T-cell (primary cell): ENCODE measurements at regions not wholly inside any gene's neighbourhood (a gene's known extent, or its start where the extent isn't known, plus 50 kb on each side); places are given as distances from the start of the nearest gene placed in this dataset.

ENCODE experiments used
- ATAC-seq, 4 experiments: fragments of 200-7000 bp in 3 of 4; fragments of 150-1000 bp in 1 of 4; cut with Tn5 transposase; replicated peaks in 1 of 4; 1 replicate in 3 of 4; 2 replicates in 1 of 4; pipeline ENCODE4 v1.10.0; 2021; ENCODE audit warnings: moderate library complexity in 3 of 4, mild to moderate bottlenecking in 2 of 4, moderate number of reproducible peaks in 1 of 4
- CTCF ChIA-PET, 2 donors: fragments of 300-600 bp; sonication (Branson Sonifier 250); formaldehyde crosslinking; loops; one replicate each; lab custom pipeline; 2022; ENCODE audit warnings: antibody characterized with exemption in 2 of 2; lab: Charles Lee
- POLR2A ChIA-PET, 2 donors: fragments of 300-600 bp; sonication (Branson Sonifier 250); formaldehyde crosslinking; loops; one replicate each; lab custom pipeline; 2022; ENCODE audit warnings: antibody characterized with exemption in 2 of 2; lab: Charles Lee
- DNase-seq, 35 experiments: peaks; one replicate each; pipeline versions ENCODE4 v3.0.0 to v3.0.0-alpha.2; 2013 to 2023
- H3K27ac ChIP-seq: one replicate; pipeline ENCODE4 v1.5.1; 2013; ENCODE audit warnings: low read length
- H3K27me3 ChIP-seq, 2 experiments: replicated peaks in 1 of 2; 1 replicate in 1 of 2; 2 replicates in 1 of 2; pipeline versions ENCODE4 v1.6.1 to v1.7.0; 2013; ENCODE audit warnings: low read length in 1 of 2, mixed read lengths in 1 of 2; ENCODE audit not compliant: control insufficient read depth in 2 of 2, insufficient read depth in 2 of 2; ENCODE audit errors: extremely low read depth in 1 of 2
- H3K36me3 ChIP-seq, 2 donors: 1 replicate in 1 of 2; 2 replicates in 1 of 2; pipeline versions ENCODE4 v1.6.1 to v1.7.0; 2013; ENCODE audit warnings: low read length in 1 of 2; ENCODE audit not compliant: control insufficient read depth in 2 of 2, insufficient read depth in 1 of 2; ENCODE audit errors: extremely low read depth in 1 of 2
- H3K4me1 ChIP-seq, 2 experiments: 1 replicate in 1 of 2; 2 replicates in 1 of 2; pipeline versions ENCODE4 v1.6.1 to v1.7.0; 2013; ENCODE audit warnings: low read length in 2 of 2, mixed read lengths in 1 of 2; ENCODE audit not compliant: insufficient read depth in 2 of 2, control insufficient read depth in 1 of 2; ENCODE audit errors: extremely low read depth in 1 of 2
- H3K4me3 ChIP-seq, 2 donors: 1 replicate in 1 of 2; 2 replicates in 1 of 2; pipeline versions ENCODE4 v1.5.1 to v1.7.0; 2013; ENCODE audit warnings: mild to moderate bottlenecking in 2 of 2, low read length in 1 of 2, moderate library complexity in 1 of 2; ENCODE audit not compliant: control insufficient read depth in 1 of 2; ENCODE audit errors: extremely low read depth in 1 of 2
- H3K9me3 ChIP-seq: 2 replicates; pipeline ENCODE4 v1.7.0; 2013
- H3K27ac Mint-ChIP-seq, 2 donors: one replicate each; pipeline ENCODE4 v1.8.0; 2020 to 2021; ENCODE audit warnings: mild to moderate bottlenecking in 2 of 2, mixed read lengths in 2 of 2
- H3K27me3 Mint-ChIP-seq, 2 donors: one replicate each; pipeline ENCODE4 v1.8.0; 2021 to 2022; ENCODE audit warnings: mixed read lengths in 2 of 2
- H3K36me3 Mint-ChIP-seq: one replicate; pipeline ENCODE4 v1.8.0; 2021; ENCODE audit warnings: mixed read lengths
- H3K4me1 Mint-ChIP-seq, 3 donors: one replicate each; pipeline ENCODE4 v1.8.0; 2020 to 2022; ENCODE audit warnings: mixed read lengths in 3 of 3, mild to moderate bottlenecking in 1 of 3
- H3K4me3 Mint-ChIP-seq, 3 donors: one replicate each; pipeline ENCODE4 v1.8.0; 2020 to 2022; ENCODE audit warnings: mild to moderate bottlenecking in 3 of 3, mixed read lengths in 3 of 3, moderate library complexity in 3 of 3
- H3K9me3 Mint-ChIP-seq, 3 donors: one replicate each; pipeline ENCODE4 v1.8.0; 2020 to 2022; ENCODE audit warnings: mixed read lengths in 3 of 3
- whole genome bisulfite sequencing: methylation state at CpG from one replicate; pipeline ENCODE4 v1.1.5; 2013; ENCODE audit warnings: missing lambda C conversion rate; ENCODE audit not compliant: insufficient coverage; 5-methylcytosine and 5-hydroxymethylcytosine counted together

DNA sequence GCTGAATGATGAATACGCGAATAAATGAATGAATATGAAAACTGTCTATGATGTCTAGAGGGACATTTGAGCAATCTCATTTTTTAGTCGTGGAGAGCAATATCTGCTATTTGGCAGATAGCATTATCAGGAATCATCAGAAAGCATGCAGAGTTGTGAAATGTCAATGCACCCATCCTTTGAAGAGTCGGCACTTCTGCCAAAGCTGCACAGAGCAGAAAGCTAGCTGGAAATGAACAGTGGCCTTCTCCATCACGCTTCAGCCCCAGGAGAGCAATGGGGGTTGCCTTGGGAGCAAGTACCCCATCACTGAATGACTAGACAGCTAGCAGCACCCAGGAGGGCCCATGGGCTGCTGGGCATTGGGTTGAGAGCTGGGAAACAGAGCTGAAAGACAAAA, 69.1 kb upstream of the PROK2 start:
- H3K27ac ChIP-seq: no peak overlapping the region
- H3K4me3 ChIP-seq: no peak overlapping the region
- H3K4me1 ChIP-seq: peaks cover 0 to 5% of the 10 kb centered on the region in 2 experiments
- CTCF ChIA-PET: interaction anchor here in 1 of 2 donors (0.5 kb wide), 1 partner anchor 444 kb away, joined by 3 read pairs; no protein-coding TSS in a partner anchor
- no peak for ATAC-seq
- H3K27me3 ChIP-seq: peaks cover 0 to 4% of the 10 kb centered on the region in 2 experiments
- no peak overlapping the region for H3K27ac Mint-ChIP-seq
- no peak overlapping the region for H3K4me3 Mint-ChIP-seq
- POLR2A ChIA-PET: no interaction called here
- DNase-seq: no peak
- H3K9me3 ChIP-seq: no peaks in the 10 kb centered on the region
- H3K4me1 Mint-ChIP-seq: peaks cover 8% of the 10 kb centered on the region in 3 donors
- H3K9me3 Mint-ChIP-seq: no peaks in the 10 kb centered on the region
- no peaks in the 10 kb centered on the region for H3K36me3 ChIP-seq
- no peaks in the 10 kb centered on the region for H3K36me3 Mint-ChIP-seq
- 87% methylated on average over 5 of the region's 5 CpGs for WGBS
- H3K27me3 Mint-ChIP-seq: peaks cover 0 to 3% of the 10 kb centered on the region in 2 donors

DNA sequence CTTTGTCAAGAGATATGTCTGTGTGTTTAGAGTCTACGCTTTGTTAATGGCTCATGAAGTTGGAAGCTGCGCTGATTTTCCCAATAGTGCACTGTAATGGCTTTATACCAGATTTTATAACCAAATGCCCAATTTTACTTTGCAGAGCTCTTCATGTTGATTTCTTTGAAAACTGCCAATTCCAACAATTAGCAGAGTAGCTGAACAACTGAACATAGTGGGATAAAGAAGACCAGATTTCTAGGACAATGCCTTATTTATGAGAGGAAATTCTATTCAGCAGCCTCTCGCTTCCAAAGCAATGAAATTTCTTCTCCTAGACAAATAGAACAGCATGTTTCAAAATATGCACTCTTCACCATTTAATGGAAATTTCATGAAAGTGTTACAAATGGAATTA, 66.9 kb upstream of the PROK2 start:
- no peaks in the 10 kb centered on the region for H3K9me3 ChIP-seq
- WGBS: no CpG with 5 or more reads among the region's 3 CpGs
- H3K27ac Mint-ChIP-seq: no peak overlapping the region
- no peaks in the 10 kb centered on the region for H3K4me1 Mint-ChIP-seq
- no peaks in the 10 kb centered on the region for H3K4me1 ChIP-seq
- H3K36me3 Mint-ChIP-seq: no peaks in the 10 kb centered on the region
- H3K27me3 Mint-ChIP-seq: peaks cover 0 to 3% of the 10 kb centered on the region in 2 donors
- DNase-seq: no peak
- H3K9me3 Mint-ChIP-seq: no peaks in the 10 kb centered on the region
- H3K36me3 ChIP-seq: no peaks in the 10 kb centered on the region
- ChIA-PET CTCF (no interaction called here), POLR2A (no interaction called here)
- no peak overlapping the region for H3K4me3 Mint-ChIP-seq
- no peak overlapping the region for H3K27ac ChIP-seq
- ATAC-seq: no peak
- peaks cover 0 to 4% of the 10 kb centered on the region in 2 experiments for H3K27me3 ChIP-seq
- no peak overlapping the region for H3K4me3 ChIP-seq

DNA sequence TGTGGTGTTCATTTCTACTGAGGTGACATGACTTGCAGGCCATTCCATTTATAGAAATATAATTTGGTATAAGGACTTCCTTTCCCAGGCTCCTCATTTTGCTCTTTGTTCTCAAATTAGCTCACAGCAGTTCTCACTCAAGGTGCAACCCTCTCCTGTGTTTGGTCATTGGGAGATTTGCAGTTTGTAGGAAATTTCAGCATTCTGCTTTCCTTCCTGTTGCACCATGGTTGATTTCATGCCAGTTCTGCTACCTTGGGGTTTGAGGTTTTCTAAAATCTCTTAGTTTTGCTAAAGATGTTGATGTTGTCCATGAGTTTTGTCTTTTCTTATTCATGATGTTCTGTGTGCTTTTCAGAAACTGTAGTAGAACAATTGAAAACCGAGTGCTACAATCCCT, 65.7 kb upstream of the PROK2 start:
- Histone ChIP-seq H3K4me3 (no peak overlapping the region), H3K27ac (no peak overlapping the region), H3K27me3 (peaks cover 0 to 4% of the 10 kb centered on the region in 2 experiments), H3K9me3 (no peaks in the 10 kb centered on the region), H3K36me3 (no peaks in the 10 kb centered on the region), H3K4me1 (no peaks in the 10 kb centered on the region)
- ChIA-PET POLR2A (no interaction called here), CTCF (no interaction called here)
- ATAC-seq (no peak), DNase-seq (no peak)
- no peak overlapping the region for H3K27ac Mint-ChIP-seq
- no peaks in the 10 kb centered on the region for H3K4me1 Mint-ChIP-seq
- H3K9me3 Mint-ChIP-seq: no peaks in the 10 kb centered on the region
- H3K36me3 Mint-ChIP-seq: no peaks in the 10 kb centered on the region
- H3K4me3 Mint-ChIP-seq: no peak overlapping the region
- no CpG with 5 or more reads among the region's 1 CpG for WGBS
- peaks cover 0 to 3% of the 10 kb centered on the region in 2 donors for H3K27me3 Mint-ChIP-seq

DNA sequence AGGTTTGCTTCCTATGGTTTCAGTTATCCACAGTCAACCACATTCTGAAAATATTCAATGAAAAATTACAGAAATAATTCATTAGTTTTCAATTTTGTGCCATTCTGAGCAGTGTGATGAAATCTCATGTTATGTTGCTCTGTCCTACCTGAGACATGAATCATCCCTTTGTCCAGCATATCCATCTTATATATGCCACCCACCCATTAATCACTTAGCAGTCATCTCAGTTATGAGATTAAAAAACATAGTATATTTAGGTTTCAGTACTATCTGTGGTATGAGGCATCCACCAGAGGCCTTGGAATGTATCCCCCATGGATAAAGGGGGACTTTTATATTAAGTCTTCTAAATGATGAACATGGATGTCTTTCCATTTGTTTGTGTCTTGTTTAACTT, 64.7 kb upstream of the PROK2 start:
- no peaks in the 10 kb centered on the region for H3K36me3 ChIP-seq
- Mint-ChIP-seq H3K27ac (no peak overlapping the region), H3K4me1 (no peaks in the 10 kb centered on the region), H3K9me3 (no peaks in the 10 kb centered on the region), H3K4me3 (no peak overlapping the region), H3K27me3 (peaks cover 3% of the 10 kb centered on the region in 2 donors), H3K36me3 (no peaks in the 10 kb centered on the region)
- no peak overlapping the region for H3K4me3 ChIP-seq
- no peak overlapping the region for H3K27ac ChIP-seq
- no peaks in the 10 kb centered on the region for H3K4me1 ChIP-seq
- no peaks in the 10 kb centered on the region for H3K9me3 ChIP-seq
- ChIA-PET CTCF (no interaction called here), POLR2A (no interaction called here)
- DNase-seq (no peak), ATAC-seq (no peak)
- H3K27me3 ChIP-seq: peaks cover 0 to 4% of the 10 kb centered on the region in 2 experiments

DNA sequence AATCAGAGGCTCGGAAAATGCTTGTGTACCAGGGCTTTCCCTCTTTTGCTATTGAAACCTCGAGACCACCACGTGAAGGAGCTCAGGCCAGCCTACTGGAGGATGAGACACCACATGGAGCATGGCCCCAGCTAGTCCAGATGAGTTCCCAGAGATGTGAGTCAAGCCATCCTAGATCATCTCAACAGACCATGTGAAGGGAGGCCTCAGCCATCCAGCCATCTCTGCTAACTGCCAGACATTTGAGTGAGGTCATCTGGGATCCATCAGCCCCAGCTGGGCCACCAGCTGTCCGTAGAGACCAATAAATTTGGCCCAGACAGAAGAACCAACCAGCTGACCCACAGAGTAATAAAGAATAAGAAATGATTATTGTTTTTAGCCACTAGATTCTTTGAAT, 62.8 kb upstream of the PROK2 start:
- Histone ChIP-seq H3K27me3 (no peaks in the 10 kb centered on the region), H3K4me3 (no peak overlapping the region), H3K9me3 (no peaks in the 10 kb centered on the region), H3K4me1 (no peaks in the 10 kb centered on the region), H3K27ac (no peak overlapping the region), H3K36me3 (no peaks in the 10 kb centered on the region)
- POLR2A ChIA-PET: no interaction called here
- Mint-ChIP-seq H3K9me3 (no peaks in the 10 kb centered on the region), H3K4me1 (no peaks in the 10 kb centered on the region), H3K4me3 (no peak overlapping the region), H3K27ac (no peak overlapping the region), H3K27me3 (peaks cover 1 to 3% of the 10 kb centered on the region in 2 donors), H3K36me3 (no peaks in the 10 kb centered on the region)
- 58% methylated on average over 3 of the region's 4 CpGs for WGBS
- CTCF ChIA-PET: no interaction called here
- DNase-seq (no peak), ATAC-seq (no peak)

DNA sequence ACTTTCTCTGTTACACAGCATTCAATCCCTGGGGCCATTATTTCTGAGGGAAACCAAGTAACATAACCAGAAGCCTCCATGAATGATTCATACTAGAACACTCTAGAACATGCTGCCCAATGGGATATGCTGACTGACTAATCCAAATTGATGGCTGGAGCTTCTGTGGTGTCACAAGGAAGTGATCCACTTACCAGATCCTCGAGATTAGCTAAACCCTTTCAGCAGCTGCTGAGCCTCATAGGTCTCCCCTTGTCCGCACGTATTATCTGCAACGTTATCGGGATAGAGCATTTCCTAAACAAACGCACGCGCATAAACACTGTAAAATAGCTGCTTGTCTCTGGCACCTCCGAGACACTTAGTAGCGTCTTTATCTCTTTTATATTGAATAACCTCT, 61.2 kb upstream of the PROK2 start:
- DNase-seq: no peak
- peaks cover 1 to 3% of the 10 kb centered on the region in 2 donors for H3K27me3 Mint-ChIP-seq
- no peaks in the 10 kb centered on the region for H3K36me3 Mint-ChIP-seq
- no peak for ATAC-seq
- H3K27ac Mint-ChIP-seq: no peak overlapping the region
- no peaks in the 10 kb centered on the region for H3K9me3 Mint-ChIP-seq
- ChIA-PET CTCF (interaction anchor here in 1 of 2 donors (1.2 kb wide), 1 partner anchor 13 kb away, joined by 3 read pairs; no protein-coding TSS in a partner anchor), POLR2A (no interaction called here)
- H3K4me1 Mint-ChIP-seq: no peaks in the 10 kb centered on the region
- no peaks in the 10 kb centered on the region for H3K9me3 ChIP-seq
- no peaks in the 10 kb centered on the region for H3K4me1 ChIP-seq
- H3K4me3 ChIP-seq: no peak overlapping the region
- H3K27ac ChIP-seq: no peak overlapping the region
- H3K36me3 ChIP-seq: no peaks in the 10 kb centered on the region
- H3K4me3 Mint-ChIP-seq: no peak overlapping the region
- no peaks in the 10 kb centered on the region for H3K27me3 ChIP-seq
- 33% methylated on average over 1 of the region's 10 CpGs for WGBS

DNA sequence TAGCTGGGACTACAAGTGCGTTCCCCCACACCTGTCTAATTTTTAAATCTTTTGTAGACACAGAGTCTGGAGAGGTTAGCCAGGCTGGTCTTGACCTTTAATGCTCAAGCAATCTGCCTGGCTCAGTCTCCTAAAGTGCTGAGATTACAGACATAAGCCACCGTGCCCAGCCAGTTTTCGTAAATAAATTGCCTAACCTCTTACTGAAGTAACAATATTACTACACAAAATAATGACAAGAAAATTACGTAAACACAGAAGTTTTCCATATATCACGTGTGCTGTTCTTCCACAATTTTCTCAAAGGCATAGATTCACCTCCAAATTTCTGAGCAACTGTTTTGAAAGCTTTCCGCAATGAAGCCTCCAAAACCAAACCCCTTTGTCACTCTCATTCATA, 58.1 kb upstream of the PROK2 start:
- H3K36me3 Mint-ChIP-seq: no peaks in the 10 kb centered on the region
- H3K27ac Mint-ChIP-seq: no peak overlapping the region
- H3K4me1 Mint-ChIP-seq: no peaks in the 10 kb centered on the region
- no peaks in the 10 kb centered on the region for H3K9me3 ChIP-seq
- H3K27me3 Mint-ChIP-seq: peaks cover 0 to 6% of the 10 kb centered on the region in 2 donors
- no peaks in the 10 kb centered on the region for H3K27me3 ChIP-seq
- no peak overlapping the region for H3K27ac ChIP-seq
- ChIA-PET POLR2A (interaction anchor here in 1 of 2 donors (0.6 kb wide), 1 partner anchor 113 kb away, joined by 3 read pairs; no protein-coding TSS in a partner anchor), CTCF (no interaction called here)
- H3K4me1 ChIP-seq: no peaks in the 10 kb centered on the region
- no peak overlapping the region for H3K4me3 Mint-ChIP-seq
- H3K36me3 ChIP-seq: no peaks in the 10 kb centered on the region
- no peaks in the 10 kb centered on the region for H3K9me3 Mint-ChIP-seq
- no peak overlapping the region for H3K4me3 ChIP-seq
- DNase-seq (no peak), ATAC-seq (no peak)
- 93% methylated on average over 6 of the region's 6 CpGs for WGBS
